Spleen (tissue), 11 donors: ENCODE measurements at regions not wholly inside any gene's neighbourhood (a gene's known extent, or its start where the extent isn't known, plus 50 kb on each side); places are given as distances from the start of the nearest gene placed in this dataset.

Source experiments
- DNase-seq: peaks from one replicate; pipeline ENCODE4 v3.0.0-alpha.2; 2020
- H3K27ac ChIP-seq, 8 donors: fragments of 200-600 bp; sonication (generic) in 7 of 8; 1 replicate in 4 of 8; 2 replicates in 4 of 8; pipeline versions ENCODE4 v1.5.0 to v1.8.0; 2016 to 2021; ENCODE audit warnings: inconsistent platforms in 4 of 8, mild to moderate bottlenecking in 4 of 8, moderate library complexity in 1 of 8
- H3K27me3 ChIP-seq, 7 donors: fragments of 200-600 bp; sonication (generic) in 6 of 7; replicated peaks in 1 of 7; 1 replicate in 4 of 7; 2 replicates in 3 of 7; pipeline versions ENCODE4 v1.5.0 to v1.8.0; 2016 to 2021; ENCODE audit warnings: inconsistent platforms in 3 of 7, mild to moderate bottlenecking in 1 of 7
- H3K36me3 ChIP-seq, 6 donors: fragments of 200-600 bp; sonication (generic) in 5 of 6; 1 replicate in 4 of 6; 2 replicates in 2 of 6; pipeline versions ENCODE4 v1.5.0 to v1.8.0; 2016 to 2021; ENCODE audit warnings: inconsistent platforms in 2 of 6
- H3K4me1 ChIP-seq, 6 donors: fragments of 200-600 bp; sonication (generic) in 5 of 6; 1 replicate in 3 of 6; 2 replicates in 3 of 6; pipeline versions ENCODE4 v1.5.0 to v1.8.0; 2016 to 2021; ENCODE audit warnings: inconsistent platforms in 3 of 6
- H3K4me3 ChIP-seq, 8 donors: fragments of 200-600 bp; sonication (generic) in 7 of 8; 1 replicate in 4 of 8; 2 replicates in 4 of 8; pipeline versions ENCODE4 v1.5.0 to v1.8.0; 2016 to 2021; ENCODE audit warnings: inconsistent platforms in 4 of 8, mild to moderate bottlenecking in 4 of 8, moderate library complexity in 2 of 8
- H3K9me3 ChIP-seq, 8 donors: fragments of 200-600 bp; sonication (generic) in 7 of 8; 1 replicate in 4 of 8; 2 replicates in 4 of 8; pipeline versions ENCODE4 v1.5.0 to v1.8.0; 2016 to 2021; ENCODE audit warnings: inconsistent platforms in 4 of 8
- CTCF ChIP-seq, 11 experiments: fragments of 200-600 bp in 7 of 11; fragments of 450-650 bp in 4 of 11; sonication (generic) in 4 of 11; IDR thresholded peaks in 8 of 11; conservative IDR thresholded peaks in 3 of 11; 1 replicate in 7 of 11; 2 replicates in 4 of 11; pipeline versions ENCODE4 v1.4.0 to v1.8.0; 2016 to 2021; ENCODE audit warnings: antibody characterized with exemption in 11 of 11, inconsistent platforms in 4 of 11, mild to moderate bottlenecking in 1 of 11
- POLR2A ChIP-seq, 3 donors: fragments of 450-650 bp; IDR thresholded peaks; one replicate each; pipeline ENCODE4 v1.5.1; 2017; ENCODE audit warnings: antibody characterized with exemption in 3 of 3, mild to moderate bottlenecking in 1 of 3
- POLR2AphosphoS5 ChIP-seq, 3 donors: sonication (generic); formaldehyde crosslinking; IDR thresholded peaks; one replicate each; pipeline ENCODE4 v1.5.1; 2017; ENCODE audit warnings: antibody characterized with exemption in 3 of 3
- WGBS, 5 donors: extraction: QIAGEN DNeasy Blood & Tissue Kit in 3 of 5; methylation state at CpG; one replicate each; pipeline versions ENCODE4 v1.1.5 to v1.1.7; 2013 to 2018; 5-methylcytosine and 5-hydroxymethylcytosine counted together
- intact Hi-C: fragments of 100-400 bp; cut with DNase I; formaldehyde crosslinking; loops from one replicate; pipeline ENCODE4 v1.15.0; 2023; ENCODE audit warnings: low total_unique reads
- donor health status: healthy with polysubstance abuse.
- donor health status: DM: no; HTN: no; CAD: no; lungs with moderate emphysema.
- donor health status: DM: no; HTN: no; CAD: no.
- donor health status: Bipolar disorder and iron deficiency.
- donor health status: healthy.
- donor health status: DM: no; HTN: no; CAD: no.
- donor health status: DM: yes; HTN: yes; CAD: no.

GRCh38 chr2:176470713-176471112 is 201.5 kb downstream of the MTX2 start:
- no peaks in the 10 kb centered on the region for H3K27me3 ChIP-seq
- peaks cover 0 to 15% (median 11%) of the 10 kb centered on the region in 6 donors for H3K4me1 ChIP-seq
- no peaks in the 10 kb centered on the region for H3K36me3 ChIP-seq
- no peaks in the 10 kb centered on the region for H3K9me3 ChIP-seq
- intact Hi-C loops: no loop called here
- no peak for DNase-seq
- no peak for TF ChIP-seq POLR2A (IDR thresholded peaks at IDR 0.05)
- TF ChIP-seq CTCF (IDR thresholded peaks at IDR 0.05 in 8 of 11, conservative IDR thresholded peaks at IDR 0.05 in 3 of 11): no peak
- no peak for TF ChIP-seq POLR2AphosphoS5 (IDR thresholded peaks at IDR 0.05)
- H3K4me3 ChIP-seq: no peak overlapping the region
- 80 to 90% (median 82%) methylated on average over 4 of the region's 4 CpGs for WGBS, 5 donors
- H3K27ac ChIP-seq: no peak overlapping the region

GRCh38 chr2:176471949-176472348 is 202.7 kb downstream of the MTX2 start:
- WGBS, 5 donors: 62 to 78% (median 72%) methylated on average over 2 of the region's 2 CpGs
- intact Hi-C loops: no loop called here

GRCh38 chr2:176473177-176473576 is 203.9 kb downstream of the MTX2 start:
- 45 to 55% (median 51%) methylated on average over 4 of the region's 4 CpGs for WGBS, 5 donors
- intact Hi-C loops: no loop called here
- H3K9me3 ChIP-seq: no peaks in the 10 kb centered on the region
- no peaks in the 10 kb centered on the region for H3K36me3 ChIP-seq
- H3K4me1 ChIP-seq: peaks cover 0 to 15% (median 11%) of the 10 kb centered on the region in 6 donors
- peak overlapping the region in 7 of 8 donors; percentile 26 to 65 (median 49) for H3K27ac ChIP-seq
- DNase-seq: no peak
- H3K27me3 ChIP-seq: no peaks in the 10 kb centered on the region
- TF ChIP-seq POLR2A (IDR thresholded peaks at IDR 0.05) (no peak), POLR2AphosphoS5 (IDR thresholded peaks at IDR 0.05) (no peak), CTCF (IDR thresholded peaks at IDR 0.05 in 8 of 11, conservative IDR thresholded peaks at IDR 0.05 in 3 of 11) (no peak)
- peak overlapping the region in 3 of 8 donors; percentile 1 to 50 (median 13) for H3K4me3 ChIP-seq

More at GRCh38 chr2:176471949-176472348, 202.7 kb downstream of the MTX2 start:
- no peak for DNase-seq
- H3K4me3 ChIP-seq: no peak overlapping the region
- H3K4me1 ChIP-seq: peaks cover 0 to 15% (median 11%) of the 10 kb centered on the region in 6 donors
- H3K36me3 ChIP-seq: no peaks in the 10 kb centered on the region
- H3K9me3 ChIP-seq: no peaks in the 10 kb centered on the region
- TF ChIP-seq POLR2A (IDR thresholded peaks at IDR 0.05): no peak
- TF ChIP-seq CTCF (IDR thresholded peaks at IDR 0.05 in 8 of 11, conservative IDR thresholded peaks at IDR 0.05 in 3 of 11): no peak
- no peak for TF ChIP-seq POLR2AphosphoS5 (IDR thresholded peaks at IDR 0.05)
- H3K27me3 ChIP-seq: no peaks in the 10 kb centered on the region
- H3K27ac ChIP-seq: no peak overlapping the region

- no peak for DNase-seq
- peak overlapping the region in 1 of 8 donors; percentile 65 for H3K27ac ChIP-seq
- intact Hi-C loops: no loop called here
- WGBS, 5 donors: 91 to 93% (median 93%) methylated on average over 6 of the region's 6 CpGs
- TF ChIP-seq POLR2AphosphoS5 (IDR thresholded peaks at IDR 0.05) (no peak), POLR2A (IDR thresholded peaks at IDR 0.05) (no peak), CTCF (IDR thresholded peaks at IDR 0.05 in 8 of 11, conservative IDR thresholded peaks at IDR 0.05 in 3 of 11) (no peak)
- H3K4me1 ChIP-seq: peaks cover 0 to 15% (median 11%) of the 10 kb centered on the region in 6 donors
- no peaks in the 10 kb centered on the region for H3K9me3 ChIP-seq
- H3K27me3 ChIP-seq: no peaks in the 10 kb centered on the region
- H3K4me3 ChIP-seq: no peak overlapping the region
- no peaks in the 10 kb centered on the region for H3K36me3 ChIP-seq
These were observed 204.6 kb downstream of the MTX2 start for GRCh38 chr2:176473851-176474250.
